ENCODE measurements at regions not wholly inside any gene's neighbourhood (a gene's known extent, or its start where the extent isn't known, plus 50 kb on each side); places are given as distances from the start of the nearest gene placed in this dataset.
"Not testable (repeated sequence)": the region's sequence is repeated elsewhere in the genome, so short reads cannot be mapped to it uniquely, and the experiment has no call there.

- no peak for DNase-seq
These were observed 232.1 kb upstream of the KAZN start for GRCh38 chr1:14366091-14367018.

- no peak for DNase-seq
These were observed 231.0 kb upstream of the KAZN start for GRCh38 chr1:14367451-14367850.

GRCh38 chr1:14369526-14370213 is 228.8 kb upstream of the KAZN start:
- DNase-seq = no peak

- no peak for DNase-seq
These were observed 226.6 kb upstream of the KAZN start for GRCh38 chr1:14371771-14372497.

GRCh38 chr1:14372526-14372925 is 226.0 kb upstream of the KAZN start:
- no peak for DNase-seq

GRCh38 chr1:14373081-14373758 is 225.3 kb upstream of the KAZN start:
- DNase-seq = no peak

GRCh38 chr1:14375226-14375625 is 223.3 kb upstream of the KAZN start:
- DNase-seq = no peak

GRCh38 chr1:14377386-14377785 is 221.1 kb upstream of the KAZN start:
- no peak for DNase-seq

- no peak for DNase-seq
These were observed 218.1 kb upstream of the KAZN start for GRCh38 chr1:14380408-14380807.

GRCh38 chr1:14390816-14391215 is 207.7 kb upstream of the KAZN start:
- no peak for DNase-seq

GRCh38 chr1:14392161-14392858 is 206.2 kb upstream of the KAZN start:
- DNase-seq = no peak

GRCh38 chr1:14392859-14393365 is 205.6 kb upstream of the KAZN start:
- no peak for DNase-seq

- DNase-seq = no peak
These were observed 202.4 kb upstream of the KAZN start for GRCh38 chr1:14396100-14396499.

GRCh38 chr1:14403961-14404645 is 194.4 kb upstream of the KAZN start:
- no peak for DNase-seq

- no peak for DNase-seq
These were observed 193.6 kb upstream of the KAZN start for GRCh38 chr1:14404862-14405301.

- DNase-seq = no peak
These were observed 186.2 kb upstream of the KAZN start for GRCh38 chr1:14412235-14412634.

- DNase-seq = no peak
These were observed 184.5 kb upstream of the KAZN start for GRCh38 chr1:14413819-14414490.

GRCh38 chr1:14415396-14415795 is 183.1 kb upstream of the KAZN start:
- DNase-seq = no peak

GRCh38 chr1:14419778-14420218 is 178.7 kb upstream of the KAZN start:
- not testable (repeated sequence) for DNase-seq

- DNase-seq = no peak
These were observed 177.8 kb upstream of the KAZN start for GRCh38 chr1:14420686-14421085.
